Activated B cell treated with CpG ODN at 0.5 μM for 24 hours (primary cell): ENCODE measurements at regions not wholly inside any gene's neighbourhood (a gene's known extent, or its start where the extent isn't known, plus 50 kb on each side); places are given as distances from the start of the nearest gene placed in this dataset.

Experiments used
- ATAC-seq: fragments of 200-7000 bp; cut with Tn5 transposase; one replicate; pipeline ENCODE4 v1.10.0; 2021; ENCODE audit warnings: low read depth, mild to moderate bottlenecking, moderate library complexity
- CTCF ChIA-PET: fragments of 350-600 bp; sonication (Branson Sonifier 250); formaldehyde crosslinking; loops from one replicate; lab custom pipeline; 2021; ENCODE audit warnings: antibody characterized with exemption; lab: Charles Lee
- POLR2A ChIA-PET: fragments of 350-600 bp; sonication (Branson Sonifier 250); formaldehyde crosslinking; loops from one replicate; lab custom pipeline; 2021; ENCODE audit warnings: antibody characterized with exemption; lab: Charles Lee
- DNase-seq: peaks from one replicate; pipeline ENCODE4 v3.0.0; 2022
- H3K27ac Mint-ChIP-seq: one replicate; pipeline ENCODE4 v1.8.0; 2020; ENCODE audit warnings: mixed read lengths
- H3K27me3 Mint-ChIP-seq: one replicate; pipeline ENCODE4 v1.8.0; 2021; ENCODE audit warnings: mixed read lengths
- H3K36me3 Mint-ChIP-seq: one replicate; pipeline ENCODE4 v1.8.0; 2021; ENCODE audit warnings: low read depth, mixed read lengths
- H3K4me1 Mint-ChIP-seq: one replicate; pipeline ENCODE4 v1.8.0; 2021; ENCODE audit warnings: mixed read lengths
- H3K4me3 Mint-ChIP-seq: one replicate; pipeline ENCODE4 v1.8.0; 2020; ENCODE audit warnings: mild to moderate bottlenecking, mixed read lengths
- H3K9me3 Mint-ChIP-seq: one replicate; pipeline ENCODE4 v1.8.0; 2020; ENCODE audit warnings: mixed read lengths
- CTCF ChIP-seq: fragments of 200-600 bp; IDR thresholded peaks from one replicate; pipeline ENCODE4 v1.8.0; 2022; ENCODE audit warnings: antibody characterized with exemption, mild to moderate bottlenecking
- intact Hi-C: fragments of 100-400 bp; cut with micrococcal nuclease; formaldehyde crosslinking; loops from one replicate; pipeline ENCODE4 v1.15.1; 2024

GRCh38 chrX:131617182-131617581, 73.3 kb downstream of the OR13H1 start:
- no peaks in the 10 kb centered on the region for H3K4me1 Mint-ChIP-seq
- ChIA-PET CTCF (no interaction called here), POLR2A (no interaction called here)
- no peak overlapping the region for H3K27ac Mint-ChIP-seq
- ATAC-seq (no peak), DNase-seq (no peak)
- no peak for TF ChIP-seq CTCF
- no peak overlapping the region for H3K4me3 Mint-ChIP-seq
- H3K27me3 Mint-ChIP-seq = no peaks in the 10 kb centered on the region
- intact Hi-C loops = no loop called here
- H3K36me3 Mint-ChIP-seq = no peaks in the 10 kb centered on the region
- no peaks in the 10 kb centered on the region for H3K9me3 Mint-ChIP-seq

- H3K27me3 Mint-ChIP-seq = no peaks in the 10 kb centered on the region
- DNase-seq (no peak), ATAC-seq (no peak)
- no peak for TF ChIP-seq CTCF
- no peaks in the 10 kb centered on the region for H3K36me3 Mint-ChIP-seq
- no peak overlapping the region for H3K4me3 Mint-ChIP-seq
- intact Hi-C loops = no loop called here
- ChIA-PET POLR2A (interaction anchor here (0.6 kb wide), 1 partner anchor 1650 kb away, joined by 4 read pairs; no protein-coding TSS in a partner anchor), CTCF (no interaction called here)
- no peak overlapping the region for H3K27ac Mint-ChIP-seq
- no peaks in the 10 kb centered on the region for H3K4me1 Mint-ChIP-seq
- no peaks in the 10 kb centered on the region for H3K9me3 Mint-ChIP-seq
Observed at GRCh38 chrX:131621650-131622049, 77.8 kb downstream of the OR13H1 start.

DNA sequence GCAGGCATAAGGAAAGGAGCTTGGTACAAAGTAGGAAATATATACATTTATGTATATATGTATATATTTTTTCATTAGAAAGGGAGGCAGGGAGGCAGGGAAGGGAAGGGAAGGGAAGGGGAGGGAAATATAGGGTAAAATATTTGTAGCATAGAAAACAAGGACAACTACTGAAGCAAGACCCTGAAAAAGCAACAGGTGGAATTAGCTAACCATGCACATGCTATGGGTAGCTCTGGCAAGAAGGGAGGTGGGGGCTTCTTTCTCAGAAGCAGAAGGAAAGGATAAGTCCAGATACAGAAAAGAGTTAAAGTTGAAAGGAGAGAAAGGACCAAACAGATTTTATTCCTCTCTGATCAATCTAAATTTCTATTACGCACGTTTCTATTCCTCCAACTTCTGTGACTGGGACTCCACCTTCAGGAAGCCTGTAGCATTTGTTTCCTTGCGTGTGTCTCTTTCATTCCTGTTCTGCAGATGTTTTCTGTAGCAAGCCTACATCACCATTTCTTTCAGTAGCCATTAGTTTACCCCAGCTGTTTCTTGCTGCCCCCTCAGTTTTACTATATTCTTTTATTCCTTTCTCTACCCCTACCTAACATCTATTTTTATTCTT, 82.9 kb downstream of the OR13H1 start:
- H3K4me1 Mint-ChIP-seq = no peaks in the 10 kb centered on the region
- intact Hi-C loops = no loop called here
- ATAC-seq (no peak), DNase-seq (no peak)
- no peak for TF ChIP-seq CTCF
- H3K9me3 Mint-ChIP-seq = no peaks in the 10 kb centered on the region
- ChIA-PET CTCF (no interaction called here), POLR2A (no interaction called here)
- no peak overlapping the region for H3K27ac Mint-ChIP-seq
- H3K4me3 Mint-ChIP-seq = no peak overlapping the region
- no peaks in the 10 kb centered on the region for H3K27me3 Mint-ChIP-seq
- H3K36me3 Mint-ChIP-seq = no peaks in the 10 kb centered on the region

- Mint-ChIP-seq H3K27ac (no peak overlapping the region), H3K27me3 (no peaks in the 10 kb centered on the region), H3K9me3 (no peaks in the 10 kb centered on the region), H3K4me1 (no peaks in the 10 kb centered on the region), H3K4me3 (no peak overlapping the region), H3K36me3 (no peaks in the 10 kb centered on the region)
- CTCF ChIA-PET = no interaction called here
- no peak for ATAC-seq
- no peak for DNase-seq
- no peak for TF ChIP-seq CTCF
- intact Hi-C loops = loop anchor here (5.0 kb wide), 1 partner anchor 638 kb away; no protein-coding TSS in a partner anchor
- POLR2A ChIA-PET = no interaction called here
Observed at GRCh38 chrX:131630534-131630933, 86.7 kb downstream of the OR13H1 start.

- no peak overlapping the region for H3K4me3 Mint-ChIP-seq
- H3K36me3 Mint-ChIP-seq = no peaks in the 10 kb centered on the region
- DNase-seq = no peak
- ChIA-PET POLR2A (no interaction called here), CTCF (interaction anchor here (1.0 to 1.1 kb wide), 2 partner anchors 10 to 1303 kb away, joined by 3 read pairs; no protein-coding TSS in a partner anchor)
- ATAC-seq = peak; percentile 31
- no peak overlapping the region for H3K27ac Mint-ChIP-seq
- no peaks in the 10 kb centered on the region for H3K4me1 Mint-ChIP-seq
- intact Hi-C loops = loop anchor here (2.0 to 5.0 kb wide), 3 partner anchors 641 to 1303 kb away; no protein-coding TSS in a partner anchor
- no peak for TF ChIP-seq CTCF
- no peaks in the 10 kb centered on the region for H3K27me3 Mint-ChIP-seq
- H3K9me3 Mint-ChIP-seq = no peaks in the 10 kb centered on the region
Observed at GRCh38 chrX:131633285-131633917, 89.5 kb downstream of the OR13H1 start.
